Neural crest cell (in vitro differentiated cells): ENCODE measurements at regions not wholly inside any gene's neighbourhood (a gene's known extent, or its start where the extent isn't known, plus 50 kb on each side); places are given as distances from the start of the nearest gene placed in this dataset.
A peak's percentile ranks its signal among the peaks of the same experiment; 100 is the strongest.

ENCODE experiments used
- DNase-seq: peaks from one replicate; pipeline ENCODE4 v3.0.0; 2021; ENCODE audit warnings: low read depth, mixed read lengths, low spot score
- H3K27ac Mint-ChIP-seq: one replicate; pipeline ENCODE4 v1.8.0; 2021; ENCODE audit warnings: mild to moderate bottlenecking, mixed read lengths; ENCODE audit not compliant: unreplicated experiment
- H3K27me3 Mint-ChIP-seq: 2 replicates; pipeline ENCODE4 v1.8.0; 2021; ENCODE audit warnings: low read depth, mild to moderate bottlenecking, mixed read lengths
- H3K36me3 Mint-ChIP-seq: 2 replicates; pipeline ENCODE4 v1.8.0; 2021; ENCODE audit warnings: low read depth, mild to moderate bottlenecking, mixed read lengths
- H3K4me1 Mint-ChIP-seq: 2 replicates; pipeline ENCODE4 v1.8.0; 2021; ENCODE audit warnings: mixed read lengths
- H3K4me3 Mint-ChIP-seq: one replicate; pipeline ENCODE4 v1.8.0; 2021; ENCODE audit warnings: mild to moderate bottlenecking, mixed read lengths
- H3K9me3 Mint-ChIP-seq: 2 replicates; pipeline ENCODE4 v1.8.0; 2021; ENCODE audit warnings: mixed read lengths
- CTCF ChIP-seq: fragments of 200-600 bp; sonication (generic); conservative IDR thresholded peaks from 2 replicates; pipeline ENCODE4 v1.5.0; 2021; ENCODE audit warnings: antibody characterized with exemption, mild to moderate bottlenecking

GRCh38 chr6:28589234-28589956 lies 63.7 kb downstream of the GPX5 start:
- H3K9me3 Mint-ChIP-seq = no peaks in the 10 kb centered on the region
- no peaks in the 10 kb centered on the region for H3K36me3 Mint-ChIP-seq
- DNase-seq = peak; percentile 61
- TF ChIP-seq CTCF = peak; percentile 32
- peaks cover 34% of the 10 kb centered on the region for H3K27me3 Mint-ChIP-seq
- peak overlapping the region; percentile 88 for H3K4me3 Mint-ChIP-seq
- peaks cover 48% of the 10 kb centered on the region for H3K4me1 Mint-ChIP-seq
- peak overlapping the region; percentile 59 for H3K27ac Mint-ChIP-seq

- Mint-ChIP-seq H3K27me3 (peaks cover 34% of the 10 kb centered on the region), H3K4me3 (peak overlapping the region; percentile 88), H3K9me3 (no peaks in the 10 kb centered on the region), H3K27ac (peak overlapping the region; percentile 59), H3K36me3 (no peaks in the 10 kb centered on the region), H3K4me1 (peaks cover 43% of the 10 kb centered on the region)
- DNase-seq = no peak
- no peak for TF ChIP-seq CTCF
These were observed 64.3 kb downstream of the GPX5 start for GRCh38 chr6:28589957-28590349.

- Mint-ChIP-seq H3K27ac (no peak overlapping the region), H3K4me1 (peaks cover 8% of the 10 kb centered on the region), H3K27me3 (peaks cover 26% of the 10 kb centered on the region), H3K36me3 (no peaks in the 10 kb centered on the region), H3K9me3 (peaks cover 7% of the 10 kb centered on the region), H3K4me3 (peak overlapping the region; percentile 73)
- TF ChIP-seq CTCF = no peak
- peak; percentile 40 for DNase-seq
These were observed 71.6 kb downstream of the GPX5 start for GRCh38 chr6:28597217-28597835.

- Mint-ChIP-seq H3K4me1 (peaks cover 8% of the 10 kb centered on the region), H3K4me3 (peak overlapping the region; percentile 73), H3K27ac (no peak overlapping the region), H3K27me3 (peaks cover 24% of the 10 kb centered on the region), H3K9me3 (peaks cover 7% of the 10 kb centered on the region), H3K36me3 (no peaks in the 10 kb centered on the region)
- no peak for TF ChIP-seq CTCF
- DNase-seq = no peak
These were observed 72.4 kb downstream of the GPX5 start for GRCh38 chr6:28597924-28598722.

GRCh38 chr6:28598757-28599686 lies 73.3 kb downstream of the GPX5 start:
- H3K27ac Mint-ChIP-seq = no peak overlapping the region
- DNase-seq = no peak
- peaks cover 12% of the 10 kb centered on the region for H3K4me1 Mint-ChIP-seq
- no peak overlapping the region for H3K4me3 Mint-ChIP-seq
- peaks cover 24% of the 10 kb centered on the region for H3K27me3 Mint-ChIP-seq
- H3K9me3 Mint-ChIP-seq = peaks cover 7% of the 10 kb centered on the region
- H3K36me3 Mint-ChIP-seq = no peaks in the 10 kb centered on the region
- no peak for TF ChIP-seq CTCF
